ENCODE measurements at regions not wholly inside any gene's neighbourhood (a gene's known extent, or its start where the extent isn't known, plus 50 kb on each side); places are given as distances from the start of the nearest gene placed in this dataset.

DNA sequence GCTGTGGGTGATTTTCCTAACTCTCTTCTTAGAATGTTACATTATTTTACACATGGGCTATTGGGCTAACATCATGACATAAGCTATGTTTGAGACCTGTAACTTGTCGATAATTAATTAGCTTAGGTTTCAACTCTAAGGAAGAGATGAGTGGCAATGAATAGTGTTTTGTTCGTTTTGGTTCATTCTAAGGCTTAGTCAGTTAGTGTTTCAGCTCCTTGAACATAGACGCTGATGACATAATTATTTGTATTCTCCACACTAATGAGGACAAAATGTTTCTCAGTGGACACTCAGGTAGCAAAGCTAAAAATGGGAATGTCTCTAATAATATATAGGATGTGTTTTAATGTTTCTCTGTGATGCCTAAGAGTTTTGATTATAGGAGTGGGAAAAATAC lies 401.9 kb downstream of the GATA3 start:
- peaks cover 0 to 27% (median 11%) of the 10 kb centered on the region in 3 donors for H3K4me1 ChIP-seq
- TF ChIP-seq, protein P1, sequence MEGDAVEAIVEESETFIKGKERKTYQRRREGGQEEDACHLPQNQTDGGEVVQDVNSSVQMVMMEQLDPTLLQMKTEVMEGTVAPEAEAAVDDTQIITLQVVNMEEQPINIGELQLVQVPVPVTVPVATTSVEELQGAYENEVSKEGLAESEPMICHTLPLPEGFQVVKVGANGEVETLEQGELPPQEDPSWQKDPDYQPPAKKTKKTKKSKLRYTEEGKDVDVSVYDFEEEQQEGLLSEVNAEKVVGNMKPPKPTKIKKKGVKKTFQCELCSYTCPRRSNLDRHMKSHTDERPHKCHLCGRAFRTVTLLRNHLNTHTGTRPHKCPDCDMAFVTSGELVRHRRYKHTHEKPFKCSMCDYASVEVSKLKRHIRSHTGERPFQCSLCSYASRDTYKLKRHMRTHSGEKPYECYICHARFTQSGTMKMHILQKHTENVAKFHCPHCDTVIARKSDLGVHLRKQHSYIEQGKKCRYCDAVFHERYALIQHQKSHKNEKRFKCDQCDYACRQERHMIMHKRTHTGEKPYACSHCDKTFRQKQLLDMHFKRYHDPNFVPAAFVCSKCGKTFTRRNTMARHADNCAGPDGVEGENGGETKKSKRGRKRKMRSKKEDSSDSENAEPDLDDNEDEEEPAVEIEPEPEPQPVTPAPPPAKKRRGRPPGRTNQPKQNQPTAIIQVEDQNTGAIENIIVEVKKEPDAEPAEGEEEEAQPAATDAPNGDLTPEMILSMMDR (IDR thresholded peaks at IDR 0.05): no peak
- no peak for TF ChIP-seq POLR2A (IDR thresholded peaks at IDR 0.05)
- 9 to 57% methylated on average over 3 of the region's 3 CpGs for whole genome bisulfite sequencing, 2 donors
- intact Hi-C loops (cut with DNase I): no loop called here
- H3K9me3 ChIP-seq: peaks cover 0 to 16% (median 10%) of the 10 kb centered on the region in 3 donors
- no peak overlapping the region for H3K4me3 ChIP-seq
- no peak for DNase-seq
- no peaks in the 10 kb centered on the region for H3K36me3 ChIP-seq
- no peak overlapping the region for H3K27ac ChIP-seq
- H3K27me3 ChIP-seq: no peaks in the 10 kb centered on the region

DNA sequence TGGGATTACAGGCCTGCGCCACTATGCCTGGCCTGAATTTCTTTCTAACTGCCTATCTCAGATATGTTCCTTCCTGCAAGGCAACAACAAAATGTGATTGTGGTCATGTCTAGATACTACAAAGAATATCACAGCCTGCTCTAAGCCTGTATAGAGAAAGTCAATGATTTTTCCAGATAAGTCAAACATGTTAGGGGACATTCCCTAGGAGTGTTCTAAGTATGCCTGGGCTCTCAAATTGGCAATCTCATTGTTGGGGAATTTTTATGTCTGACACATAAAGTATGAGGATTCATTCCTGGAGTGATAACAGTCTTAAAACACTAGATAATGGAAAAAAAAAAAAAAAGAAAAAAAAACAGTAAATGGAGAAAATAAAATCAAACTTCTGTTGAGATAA lies 406.1 kb downstream of the GATA3 start:
- H3K27me3 ChIP-seq: no peaks in the 10 kb centered on the region
- H3K27ac ChIP-seq: no peak overlapping the region
- no peak overlapping the region for H3K4me3 ChIP-seq
- WGBS, 2 donors: 100% methylated on average over 1 of the region's 1 CpG
- H3K9me3 ChIP-seq: peaks cover 0 to 16% (median 10%) of the 10 kb centered on the region in 3 donors
- DNase-seq: no peak
- peaks cover 0 to 5% (median 0%) of the 10 kb centered on the region in 3 donors for H3K4me1 ChIP-seq
- intact Hi-C loops (cut with DNase I): no loop called here
- no peak for TF ChIP-seq POLR2A (IDR thresholded peaks at IDR 0.05)
- TF ChIP-seq, protein P1 (IDR thresholded peaks at IDR 0.05): no peak
- H3K36me3 ChIP-seq: no peaks in the 10 kb centered on the region

DNA sequence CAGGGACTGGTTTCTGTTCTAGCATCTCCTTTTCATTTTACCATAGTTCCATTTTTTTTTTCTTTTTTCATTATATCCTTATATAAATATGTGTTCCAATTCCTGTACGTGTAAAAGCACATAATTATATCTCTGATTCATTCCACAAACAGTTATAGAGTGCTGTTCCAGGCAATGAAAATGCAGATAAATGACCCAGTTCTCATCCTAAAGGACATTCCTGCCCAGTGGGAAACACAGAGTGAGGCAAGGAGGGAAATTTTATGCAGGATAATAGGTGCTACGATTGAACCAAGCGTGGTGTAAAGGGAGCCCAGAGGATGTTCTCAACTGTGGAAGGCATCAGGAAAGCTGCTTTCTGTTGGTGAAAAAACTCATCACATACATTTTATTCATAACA lies 408.1 kb downstream of the GATA3 start:
- H3K9me3 ChIP-seq: peaks cover 0 to 11% (median 8%) of the 10 kb centered on the region in 3 donors
- no peak overlapping the region for H3K4me3 ChIP-seq
- H3K27ac ChIP-seq: no peak overlapping the region
- DNase-seq: no peak
- no peak for TF ChIP-seq POLR2A (IDR thresholded peaks at IDR 0.05)
- TF ChIP-seq, protein P1 (IDR thresholded peaks at IDR 0.05): no peak
- H3K36me3 ChIP-seq: no peaks in the 10 kb centered on the region
- H3K4me1 ChIP-seq: no peaks in the 10 kb centered on the region
- intact Hi-C loops (cut with DNase I): no loop called here
- 60 to 64% methylated on average over 3 of the region's 3 CpGs for WGBS, 2 donors
- H3K27me3 ChIP-seq: no peaks in the 10 kb centered on the region

DNA sequence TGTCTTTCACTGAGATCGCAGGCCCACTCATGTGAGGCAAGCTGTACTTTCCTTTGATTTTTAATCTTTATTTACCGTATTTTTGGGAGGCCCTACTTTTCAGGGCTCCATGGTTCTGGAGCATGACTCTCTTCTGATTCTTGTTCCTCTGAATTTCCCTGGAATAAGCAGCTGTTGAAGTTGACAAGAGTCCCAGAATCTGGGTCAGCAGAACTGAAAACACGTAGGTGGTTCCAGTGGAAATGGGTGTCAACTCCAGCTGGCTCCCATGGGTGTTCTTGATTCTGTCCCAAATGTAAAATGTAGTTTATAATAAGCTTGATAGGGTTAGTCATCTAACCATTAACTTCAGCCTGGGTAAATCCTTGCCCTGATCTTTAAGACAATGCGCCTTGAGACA lies 409.4 kb downstream of the GATA3 start:
- Histone ChIP-seq H3K27ac (no peak overlapping the region), H3K4me1 (no peaks in the 10 kb centered on the region), H3K9me3 (no peaks in the 10 kb centered on the region), H3K27me3 (no peaks in the 10 kb centered on the region), H3K36me3 (no peaks in the 10 kb centered on the region), H3K4me3 (no peak overlapping the region)
- DNase-seq: no peak
- 79 to 86% methylated on average over 4 of the region's 4 CpGs for WGBS, 2 donors
- intact Hi-C loops (cut with DNase I): no loop called here
- TF ChIP-seq POLR2A (IDR thresholded peaks at IDR 0.05): no peak
- TF ChIP-seq, protein P1 (IDR thresholded peaks at IDR 0.05): no peak

DNA sequence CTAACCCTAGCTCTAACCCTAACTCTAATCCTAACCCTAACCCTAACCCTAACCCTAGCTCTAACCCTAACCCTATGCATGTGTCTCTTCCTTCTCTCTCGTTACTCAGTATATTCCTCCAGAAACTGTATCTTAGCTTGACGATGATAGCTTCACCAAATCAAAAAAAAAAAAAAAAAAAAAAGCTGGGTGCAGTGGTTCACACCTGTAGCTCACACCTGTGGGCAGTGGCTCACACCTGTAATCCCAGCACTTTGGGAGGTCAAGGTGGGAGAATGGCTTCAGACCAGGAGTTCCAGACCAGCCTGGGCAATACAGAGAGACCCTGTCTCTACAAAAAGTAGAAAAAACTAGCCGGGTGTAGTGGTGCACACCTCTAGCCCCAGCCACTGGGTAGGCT lies 414.0 kb downstream of the GATA3 start:
- no peaks in the 10 kb centered on the region for H3K4me1 ChIP-seq
- DNase-seq: no peak
- WGBS, 2 donors: 83 to 85% methylated on average over 3 of the region's 3 CpGs
- no peaks in the 10 kb centered on the region for H3K36me3 ChIP-seq
- H3K4me3 ChIP-seq: no peak overlapping the region
- no peaks in the 10 kb centered on the region for H3K9me3 ChIP-seq
- H3K27ac ChIP-seq: no peak overlapping the region
- TF ChIP-seq POLR2A (IDR thresholded peaks at IDR 0.05): no peak
- TF ChIP-seq, protein P1 (IDR thresholded peaks at IDR 0.05): no peak
- H3K27me3 ChIP-seq: no peaks in the 10 kb centered on the region
- intact Hi-C loops (cut with DNase I): no loop called here

All from esophagus squamous epithelium (tissue), 5 donors.